ENCODE measurements at regions not wholly inside any gene's neighbourhood (a gene's known extent, or its start where the extent isn't known, plus 50 kb on each side); places are given as distances from the start of the nearest gene placed in this dataset.

DNA sequence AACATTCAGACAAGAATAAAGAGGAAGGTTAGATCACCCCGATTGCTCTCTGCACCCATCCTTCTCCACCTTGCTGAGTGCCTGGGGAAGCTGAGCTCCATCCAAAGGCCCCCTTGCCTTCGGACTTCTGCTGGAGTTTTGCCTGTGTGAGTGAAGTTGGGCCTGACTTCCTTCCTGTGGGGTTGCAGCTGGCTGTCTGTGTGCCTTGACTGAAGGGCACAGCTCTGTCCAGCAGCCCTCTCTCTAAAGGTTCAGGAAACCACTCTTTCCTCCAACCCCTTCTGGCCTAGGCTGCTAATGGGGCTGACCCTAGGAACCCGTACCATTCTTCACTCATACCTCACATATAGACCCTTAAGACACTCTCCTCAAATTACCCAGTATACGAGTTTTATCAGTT lies 173.4 kb upstream of the HMCN1 start:
- Histone ChIP-seq H3F3A (replicated peaks; ENCODE audit: insufficient read depth) (no peaks in the 10 kb centered on the region), H3K9me2 (no peaks in the 10 kb centered on the region), H3K4me2 (no peak overlapping the region), H4K20me1 (ENCODE audit: insufficient read depth) (no peaks in the 10 kb centered on the region), H3K36me3 (replicated peaks in 1 of 2; ENCODE audit: control insufficient read depth in 1 of 2, insufficient read depth in 2 of 2, low read length in 1 of 2) (no peaks in the 10 kb centered on the region), H2AFZ (ENCODE audit: low read depth) (no peak overlapping the region), H3K27me3 (ENCODE audit: insufficient read depth) (no peaks in the 10 kb centered on the region), H3K9ac (no peak overlapping the region), H3K4me1 (ENCODE audit: control insufficient read depth in 1 of 2, insufficient read depth in 2 of 2, low read depth in 1 of 2, low read length in 1 of 2) (peaks cover 0 to 13% of the 10 kb centered on the region in 2 experiments; a peak in 2 of 4 replicates), H3K9me3 (no peaks in the 10 kb centered on the region), H3K27ac (ENCODE audit: low read depth in 2 of 2, low read length in 1 of 2) (no peak overlapping the region), H3K79me2 (ENCODE audit: insufficient read depth) (no peaks in the 10 kb centered on the region), H3K4me3 (ENCODE audit: low read depth in 2 of 2, low read length in 1 of 2) (no peak overlapping the region)
- ChIA-PET POLR2A (no interaction called here), CTCF (interaction anchor here (0.7 to 1.7 kb wide), 2 partner anchors 35 to 354 kb away, joined by 3 to 6 read pairs; no protein-coding TSS in a partner anchor)
- 39% methylated on average over 4 of the region's 4 CpGs for WGBS (ENCODE audit: low lambda C conversion rate)
- DNase-seq = no peak
- TF ChIP-seq POLR2AphosphoS5 (IDR thresholded peaks at IDR 0.05; ENCODE audit: low read depth, low read length) (no peak), USF1 (IDR thresholded peaks at IDR 0.05; ENCODE audit: borderline replicate concordance, low read depth) (no peak), ELF1 (IDR thresholded peaks at IDR 0.05) (no peak), EP300 (IDR thresholded peaks at IDR 0.05; ENCODE audit: borderline replicate concordance in 1 of 2, low read depth in 1 of 2, low read length in 1 of 2) (no peak), SMC3 (IDR thresholded peaks at IDR 0.05; ENCODE audit: low read depth, low read length) (no peak), CHD2 (IDR thresholded peaks at IDR 0.05; ENCODE audit: low read length, partially characterized antibody) (no peak), FOSL2 (IDR thresholded peaks at IDR 0.05; ENCODE audit: borderline replicate concordance, low read depth) (no peak), GABPA (IDR thresholded peaks at IDR 0.05; ENCODE audit: low read depth) (no peak), RCOR1 (IDR thresholded peaks at IDR 0.05; ENCODE audit: low read length) (no peak), TAF1 (IDR thresholded peaks at IDR 0.05; ENCODE audit: borderline replicate concordance, low read depth, low read length) (no peak), MEF2A (IDR thresholded peaks at IDR 0.05; ENCODE audit: borderline replicate concordance, low read depth) (no peak), RAD21 (IDR thresholded peaks at IDR 0.05; ENCODE audit: low read length) (no peak), RXRA (IDR thresholded peaks at IDR 0.05; ENCODE audit: borderline replicate concordance, low read depth) (no peak), MXI1 (IDR thresholded peaks at IDR 0.05; ENCODE audit: low read depth, low read length) (no peak), ZBTB33 (IDR thresholded peaks at IDR 0.05; ENCODE audit: borderline replicate concordance, low read depth) (no peak), USF2 (IDR thresholded peaks at IDR 0.05; ENCODE audit: borderline replicate concordance, low read depth, low read length) (no peak), FOXJ3 (CRISPR knock-in tag; IDR thresholded peaks at IDR 0.05) (no peak)
- TF ChIP-seq, protein P1, sequence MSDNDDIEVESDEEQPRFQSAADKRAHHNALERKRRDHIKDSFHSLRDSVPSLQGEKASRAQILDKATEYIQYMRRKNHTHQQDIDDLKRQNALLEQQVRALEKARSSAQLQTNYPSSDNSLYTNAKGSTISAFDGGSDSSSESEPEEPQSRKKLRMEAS (IDR thresholded peaks at IDR 0.05; ENCODE audit: low read depth) = no peak
- TF ChIP-seq, protein P2, sequence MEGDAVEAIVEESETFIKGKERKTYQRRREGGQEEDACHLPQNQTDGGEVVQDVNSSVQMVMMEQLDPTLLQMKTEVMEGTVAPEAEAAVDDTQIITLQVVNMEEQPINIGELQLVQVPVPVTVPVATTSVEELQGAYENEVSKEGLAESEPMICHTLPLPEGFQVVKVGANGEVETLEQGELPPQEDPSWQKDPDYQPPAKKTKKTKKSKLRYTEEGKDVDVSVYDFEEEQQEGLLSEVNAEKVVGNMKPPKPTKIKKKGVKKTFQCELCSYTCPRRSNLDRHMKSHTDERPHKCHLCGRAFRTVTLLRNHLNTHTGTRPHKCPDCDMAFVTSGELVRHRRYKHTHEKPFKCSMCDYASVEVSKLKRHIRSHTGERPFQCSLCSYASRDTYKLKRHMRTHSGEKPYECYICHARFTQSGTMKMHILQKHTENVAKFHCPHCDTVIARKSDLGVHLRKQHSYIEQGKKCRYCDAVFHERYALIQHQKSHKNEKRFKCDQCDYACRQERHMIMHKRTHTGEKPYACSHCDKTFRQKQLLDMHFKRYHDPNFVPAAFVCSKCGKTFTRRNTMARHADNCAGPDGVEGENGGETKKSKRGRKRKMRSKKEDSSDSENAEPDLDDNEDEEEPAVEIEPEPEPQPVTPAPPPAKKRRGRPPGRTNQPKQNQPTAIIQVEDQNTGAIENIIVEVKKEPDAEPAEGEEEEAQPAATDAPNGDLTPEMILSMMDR (IDR thresholded peaks at IDR 0.05) = no peak
